ENCODE measurements at regions not wholly inside any gene's neighbourhood (a gene's known extent, or its start where the extent isn't known, plus 50 kb on each side); places are given as distances from the start of the nearest gene placed in this dataset.

- Histone ChIP-seq H3K4me3 (ENCODE audit: extremely low read depth in 1 of 4, insufficient read depth in 2 of 4, low read depth in 3 of 4, low read length in 4 of 4) (no peak overlapping the region), H2BK12ac (ENCODE audit: low read depth, low read length) (no peak overlapping the region), H3K4me2 (ENCODE audit: insufficient read depth in 1 of 2, low read depth in 2 of 2, low read length in 2 of 2) (no peak overlapping the region), H3K79me1 (ENCODE audit: low read depth, low read length) (no peaks in the 10 kb centered on the region), H4K91ac (replicated peaks; ENCODE audit: insufficient read length, low read length) (no peak overlapping the region), H2BK20ac (ENCODE audit: low read length) (no peak overlapping the region), H3K9ac (replicated peaks in 1 of 4; ENCODE audit: extremely low read depth in 1 of 4, low read depth in 3 of 4, low read length in 3 of 4) (no peak overlapping the region), H4K20me1 (replicated peaks in 1 of 2; ENCODE audit: control insufficient read depth in 1 of 2, insufficient read depth in 2 of 2, low read length in 2 of 2) (peaks cover 0 to 2% of the 10 kb centered on the region in 2 experiments), H3K23ac (ENCODE audit: insufficient read length) (no peak overlapping the region), H3K4me1 (replicated peaks in 1 of 4; ENCODE audit: control insufficient read depth in 3 of 4, insufficient read depth in 4 of 4, low read length in 3 of 4) (no peaks in the 10 kb centered on the region; a peak in 1 of 7 replicates), H2AFZ (ENCODE audit: low read length) (no peak overlapping the region), H3K9me3 (ENCODE audit: insufficient read depth in 2 of 2, low read depth in 1 of 2, low read length in 1 of 2) (no peaks in the 10 kb centered on the region), H4K8ac (ENCODE audit: extremely low read depth, insufficient read depth, low read length) (no peak overlapping the region), H3K27me3 (replicated peaks in 1 of 4; ENCODE audit: control insufficient read depth in 3 of 4, extremely low read depth in 1 of 4, insufficient read depth in 3 of 4, low read length in 3 of 4) (peaks cover 4 to 25% (median 19%) of the 10 kb centered on the region in 4 experiments), H3K18ac (ENCODE audit: extremely low read depth, low read length) (no peak overlapping the region), H3K79me2 (ENCODE audit: control insufficient read depth in 1 of 2, insufficient read depth in 2 of 2, low read length in 2 of 2) (no peaks in the 10 kb centered on the region), H3K56ac (replicated peaks; ENCODE audit: insufficient read length, low read depth, low read length) (no peak overlapping the region), H3K4ac (replicated peaks; ENCODE audit: insufficient read length, low read depth, low read length) (no peak overlapping the region), H3K23me2 (ENCODE audit: low read depth, low read length) (peaks cover 2% of the 10 kb centered on the region; the same call in 1 of the 2 replicates), H3K27ac (ENCODE audit: low read depth, low read length) (no peak overlapping the region), H4K5ac (ENCODE audit: insufficient read length, low read depth, low read length) (no peak overlapping the region), H2BK120ac (replicated peaks; ENCODE audit: low read depth, low read length) (no peak overlapping the region), H3K36me3 (ENCODE audit: control insufficient read depth in 2 of 4, insufficient read depth in 4 of 4, low read length in 3 of 4) (no peaks in the 10 kb centered on the region), H3K14ac (ENCODE audit: insufficient read length) (no peak overlapping the region), H2BK15ac (ENCODE audit: low read length) (no peak overlapping the region), H2AK5ac (ENCODE audit: low read depth, low read length) (no peak overlapping the region), H2BK5ac (ENCODE audit: low read depth, low read length) (no peak overlapping the region)
- WGBS, 2 experiments (ENCODE audit: extremely low coverage in 1 of 2, insufficient coverage in 1 of 2, insufficient read length in 1 of 2, insufficient replicate concordance in 2 of 2, low coverage in 1 of 2, low lambda C conversion rate in 2 of 2, missing lambda C conversion rate in 1 of 2) = 62% methylated on average over 3 of the region's 3 CpGs; no CpG with 5 or more reads in 1 of the 2 experiments
- POLR2A ChIA-PET (ENCODE audit: partially characterized antibody) = no interaction called here
- FAIRE-seq (no peak), DNase-seq (ENCODE audit: low read depth in 1 of 2, low spot score in 2 of 2) (no peak)
- no peak for TF ChIP-seq NANOG (IDR thresholded peaks at IDR 0.05; ENCODE audit: insufficient read depth, low read depth, low read length, poor library complexity, severe bottlenecking)
- TF ChIP-seq CTBP2 (IDR thresholded peaks at IDR 0.05; ENCODE audit: borderline replicate concordance, insufficient read depth, insufficient read length, low read length) = no peak
- 0 out of 2 replicates have a peak, but pooled peaks have one; percentile 0 for TF ChIP-seq KDM1A (IDR thresholded peaks at IDR 0.05; ENCODE audit: borderline replicate concordance, low read length)
- no peak for TF ChIP-seq NRF1 (IDR thresholded peaks at IDR 0.05; ENCODE audit: low read depth, low read length)
- TF ChIP-seq MAFK (IDR thresholded peaks at IDR 0.05; ENCODE audit: low read depth, low read length) = no peak
- CTCF ChIA-PET (ENCODE audit: partially characterized antibody) = interaction anchor here (0.8 to 5.6 kb wide), 30 partner anchors 8 to 498 kb away, joined by 3 to 38 read pairs (median 4); no protein-coding TSS in a partner anchor
Measured at GRCh38 chr2:120551522-120551921, 184.1 kb upstream of the GLI2 start.
